Gastroesophageal sphincter (tissue), 4 donors: ENCODE measurements at regions not wholly inside any gene's neighbourhood (a gene's known extent, or its start where the extent isn't known, plus 50 kb on each side); places are given as distances from the start of the nearest gene placed in this dataset.

Source experiments
- ATAC-seq: fragments of 150-250 bp; one replicate; pipeline ENCODE4 v1.9.1; 2016; ENCODE audit warnings: mild to moderate bottlenecking, moderate library complexity
- H3K27ac ChIP-seq, 4 donors: fragments of 200-600 bp; sonication (generic) in 3 of 4; 1 replicate in 3 of 4; 2 replicates in 1 of 4; pipeline ENCODE4 v1.5.1; 2016 to 2019
- H3K27me3 ChIP-seq: fragments of 200-600 bp; sonication (generic); one replicate; pipeline ENCODE4 v1.5.1; 2019
- H3K36me3 ChIP-seq, 2 donors: fragments of 200-600 bp; sonication (generic); one replicate each; pipeline ENCODE4 v1.5.1; 2019; ENCODE audit warnings: control low read depth in 1 of 2
- H3K4me1 ChIP-seq, 3 donors: fragments of 200-600 bp; sonication (generic); 1 replicate in 2 of 3; 2 replicates in 1 of 3; pipeline ENCODE4 v1.5.1; 2016 to 2019; ENCODE audit warnings: control low read depth in 2 of 3
- H3K4me3 ChIP-seq, 2 donors: fragments of 200-600 bp; sonication (generic); one replicate each; pipeline ENCODE4 v1.5.1; 2019; ENCODE audit warnings: mild to moderate bottlenecking in 1 of 2, moderate library complexity in 1 of 2
- H3K9me3 ChIP-seq, 3 donors: fragments of 200-600 bp; sonication (generic); one replicate each; pipeline ENCODE4 v1.5.1; 2017 to 2019; ENCODE audit warnings: control low read depth in 2 of 3
- CTCF ChIP-seq, 4 experiments: fragments of 200-600 bp in 2 of 4; fragments of 450-650 bp in 2 of 4; sonication (generic) in 1 of 4; IDR thresholded peaks; one replicate each; pipeline ENCODE4 v1.5.1; 2017 to 2019; ENCODE audit warnings: antibody characterized with exemption in 4 of 4, mild to moderate bottlenecking in 2 of 4, moderate library complexity in 2 of 4
- EP300 ChIP-seq: sonication (generic); formaldehyde crosslinking; IDR thresholded peaks from one replicate; pipeline ENCODE4 v1.6.1; 2017; ENCODE audit warnings: antibody characterized with exemption, mild to moderate bottlenecking
- POLR2A ChIP-seq, 2 donors: fragments of 450-650 bp; IDR thresholded peaks; one replicate each; pipeline ENCODE4 v1.6.1; 2017; ENCODE audit warnings: antibody characterized with exemption in 2 of 2, mild to moderate bottlenecking in 2 of 2, moderate library complexity in 1 of 2
- POLR2AphosphoS5 ChIP-seq: sonication (generic); formaldehyde crosslinking; IDR thresholded peaks from one replicate; pipeline ENCODE4 v1.6.1; 2017; ENCODE audit warnings: antibody characterized with exemption
- WGBS, 2 donors: methylation state at CpG; one replicate each; pipeline ENCODE4 v1.1.5; 2018; ENCODE audit warnings: low coverage in 1 of 2; 5-methylcytosine and 5-hydroxymethylcytosine counted together

- 0 to 6% methylated on average over 1 of the region's 1 CpG for WGBS, 2 donors
- H3K27ac ChIP-seq = peak overlapping the region in 1 of 4 donors; percentile 20
- TF ChIP-seq CTCF (IDR thresholded peaks at IDR 0.05) (no peak), POLR2AphosphoS5 (peak; percentile 31)
Observed at GRCh38 chr7:84668116-84668515, 473.5 kb upstream of the SEMA3A start.

GRCh38 chr7:84666651-84667050, 472.1 kb upstream of the SEMA3A start:
- Histone ChIP-seq H3K4me1 (peaks cover 0 to 26% (median 0%) of the 10 kb centered on the region in 3 donors), H3K27ac (no peak overlapping the region), H3K9me3 (no peaks in the 10 kb centered on the region), H3K27me3 (no peaks in the 10 kb centered on the region), H3K4me3 (no peak overlapping the region), H3K36me3 (no peaks in the 10 kb centered on the region)
- ATAC-seq = no peak
- TF ChIP-seq POLR2A (IDR thresholded peaks at IDR 0.05) (no peak), EP300 (no peak), POLR2AphosphoS5 (no peak), CTCF (IDR thresholded peaks at IDR 0.05) (no peak)
- 54 to 81% methylated on average over 2 of the region's 2 CpGs for WGBS, 2 donors

More at GRCh38 chr7:84668116-84668515, 473.5 kb upstream of the SEMA3A start:
- H3K27me3 ChIP-seq = no peaks in the 10 kb centered on the region
- H3K9me3 ChIP-seq = no peaks in the 10 kb centered on the region
- H3K36me3 ChIP-seq = no peaks in the 10 kb centered on the region
- peak; percentile 45 for ATAC-seq
- H3K4me1 ChIP-seq = peaks cover 0 to 37% (median 4%) of the 10 kb centered on the region in 3 donors
- no peak overlapping the region for H3K4me3 ChIP-seq

- Histone ChIP-seq H3K4me1 (peaks cover 0 to 26% (median 0%) of the 10 kb centered on the region in 3 donors), H3K36me3 (no peaks in the 10 kb centered on the region), H3K27me3 (no peaks in the 10 kb centered on the region), H3K4me3 (no peak overlapping the region), H3K9me3 (no peaks in the 10 kb centered on the region), H3K27ac (no peak overlapping the region)
- no peak for ATAC-seq
- no peak for TF ChIP-seq POLR2AphosphoS5
- TF ChIP-seq CTCF (IDR thresholded peaks at IDR 0.05) = no peak
- no peak for TF ChIP-seq EP300
- TF ChIP-seq POLR2A (IDR thresholded peaks at IDR 0.05) = no peak
- WGBS, 2 donors = 83 to 93% methylated on average over 2 of the region's 2 CpGs
Observed at GRCh38 chr7:84665339-84665738, 470.8 kb upstream of the SEMA3A start.

GRCh38 chr7:84664626-84665025, 470.0 kb upstream of the SEMA3A start:
- H3K4me1 ChIP-seq = peaks cover 0 to 25% (median 0%) of the 10 kb centered on the region in 3 donors

More at GRCh38 chr7:84664626-84665025, 470.0 kb upstream of the SEMA3A start:
- no peaks in the 10 kb centered on the region for H3K36me3 ChIP-seq
- TF ChIP-seq CTCF (IDR thresholded peaks at IDR 0.05) (no peak), POLR2AphosphoS5 (no peak)
- no peak for ATAC-seq
- H3K27ac ChIP-seq = no peak overlapping the region
- H3K9me3 ChIP-seq = no peaks in the 10 kb centered on the region
- H3K27me3 ChIP-seq = no peaks in the 10 kb centered on the region
- 93 to 100% methylated on average over 1 of the region's 1 CpG for WGBS, 2 donors
- H3K4me3 ChIP-seq = no peak overlapping the region
